Peyer's patch (tissue), 4 donors: ENCODE measurements at regions not wholly inside any gene's neighbourhood (a gene's known extent, or its start where the extent isn't known, plus 50 kb on each side); places are given as distances from the start of the nearest gene placed in this dataset.

ENCODE experiments used
- POLR2A ChIP-seq, 2 donors: fragments of 450-650 bp; IDR thresholded peaks; one replicate each; pipeline ENCODE4 v1.5.1; 2017; ENCODE audit warnings: antibody characterized with exemption in 2 of 2, mild to moderate bottlenecking in 2 of 2, moderate library complexity in 2 of 2
- TF ChIP-seq, protein P1 (sequence below), 6 experiments: fragments of 450-650 bp in 4 of 6; fragments of 200-600 bp in 2 of 6; sonication (generic) in 1 of 6; IDR thresholded peaks; one replicate each; pipeline ENCODE4 v1.5.1; 2017 to 2019; ENCODE audit warnings: antibody characterized with exemption in 6 of 6, mild to moderate bottlenecking in 3 of 6, moderate library complexity in 1 of 6

DNA sequence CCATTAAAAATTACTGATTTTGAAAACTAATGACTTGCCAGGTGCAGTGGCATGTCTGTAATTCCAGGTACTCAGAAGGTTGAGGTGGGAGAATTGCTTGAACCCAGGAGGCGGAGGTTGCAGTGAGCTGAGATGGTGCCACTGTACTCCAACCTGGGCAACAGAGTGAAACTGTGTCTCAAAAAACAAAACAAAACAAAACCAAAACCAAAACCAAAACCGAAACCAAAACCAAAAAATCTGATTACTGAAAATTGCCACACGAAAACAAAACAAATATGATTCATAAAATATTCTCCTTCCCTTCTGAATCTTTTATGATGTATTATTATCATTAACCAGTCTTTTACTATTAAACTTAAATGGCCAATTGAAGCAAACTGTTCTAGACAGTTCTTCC is 74.1 kb downstream of the SERINC2 start:
- TF ChIP-seq, protein P1, sequence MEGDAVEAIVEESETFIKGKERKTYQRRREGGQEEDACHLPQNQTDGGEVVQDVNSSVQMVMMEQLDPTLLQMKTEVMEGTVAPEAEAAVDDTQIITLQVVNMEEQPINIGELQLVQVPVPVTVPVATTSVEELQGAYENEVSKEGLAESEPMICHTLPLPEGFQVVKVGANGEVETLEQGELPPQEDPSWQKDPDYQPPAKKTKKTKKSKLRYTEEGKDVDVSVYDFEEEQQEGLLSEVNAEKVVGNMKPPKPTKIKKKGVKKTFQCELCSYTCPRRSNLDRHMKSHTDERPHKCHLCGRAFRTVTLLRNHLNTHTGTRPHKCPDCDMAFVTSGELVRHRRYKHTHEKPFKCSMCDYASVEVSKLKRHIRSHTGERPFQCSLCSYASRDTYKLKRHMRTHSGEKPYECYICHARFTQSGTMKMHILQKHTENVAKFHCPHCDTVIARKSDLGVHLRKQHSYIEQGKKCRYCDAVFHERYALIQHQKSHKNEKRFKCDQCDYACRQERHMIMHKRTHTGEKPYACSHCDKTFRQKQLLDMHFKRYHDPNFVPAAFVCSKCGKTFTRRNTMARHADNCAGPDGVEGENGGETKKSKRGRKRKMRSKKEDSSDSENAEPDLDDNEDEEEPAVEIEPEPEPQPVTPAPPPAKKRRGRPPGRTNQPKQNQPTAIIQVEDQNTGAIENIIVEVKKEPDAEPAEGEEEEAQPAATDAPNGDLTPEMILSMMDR (IDR thresholded peaks at IDR 0.05): no peak
- TF ChIP-seq POLR2A (IDR thresholded peaks at IDR 0.05): no peak
